Aorta (tissue), 5 donors: ENCODE measurements at regions not wholly inside any gene's neighbourhood (a gene's known extent, or its start where the extent isn't known, plus 50 kb on each side); places are given as distances from the start of the nearest gene placed in this dataset.

Experiments used
- ATAC-seq: fragments of 200-7000 bp; cut with Tn5 transposase; one replicate; pipeline ENCODE4 v1.9.1; 2022; ENCODE audit warnings: moderate library complexity; ENCODE audit not compliant: low FRiP score
- DNase-seq, 2 donors: peaks; one replicate each; pipeline ENCODE4 v3.0.0-alpha.2; 2020
- H3K27ac ChIP-seq, 2 donors: one replicate each; pipeline ENCODE4 v1.5.1; 2013; ENCODE audit warnings: low read length in 2 of 2, mild to moderate bottlenecking in 2 of 2, moderate library complexity in 2 of 2, control low read depth in 1 of 2, inconsistent platforms in 1 of 2, low read depth in 1 of 2
- H3K27me3 ChIP-seq, 2 donors: one replicate each; pipeline ENCODE4 v1.6.1; 2013; ENCODE audit warnings: control low read depth in 1 of 2, low read length in 1 of 2, mild to moderate bottlenecking in 1 of 2, moderate library complexity in 1 of 2; ENCODE audit not compliant: insufficient read depth in 2 of 2, control insufficient read depth in 1 of 2
- H3K36me3 ChIP-seq, 2 donors: one replicate each; pipeline ENCODE4 v1.6.1; 2013; ENCODE audit warnings: control low read depth in 1 of 2, low read length in 1 of 2, mild to moderate bottlenecking in 1 of 2; ENCODE audit not compliant: insufficient read depth in 2 of 2, control insufficient read depth in 1 of 2
- H3K4me1 ChIP-seq, 2 donors: one replicate each; pipeline ENCODE4 v1.6.1; 2013; ENCODE audit warnings: low read length in 2 of 2, control low read depth in 1 of 2, mild to moderate bottlenecking in 1 of 2, moderate library complexity in 1 of 2; ENCODE audit not compliant: insufficient read depth in 2 of 2, control insufficient read depth in 1 of 2
- H3K4me3 ChIP-seq, 2 donors: one replicate each; pipeline ENCODE4 v1.5.1; 2013; ENCODE audit warnings: low read length in 2 of 2, control low read depth in 1 of 2, mild to moderate bottlenecking in 1 of 2
- H3K9me3 ChIP-seq: one replicate; pipeline ENCODE4 v1.6.1; 2013; ENCODE audit warnings: mild to moderate bottlenecking, low read length; ENCODE audit not compliant: control insufficient read depth
- WGBS, 2 donors: extraction: QIAGEN DNeasy Blood & Tissue Kit; methylation state at CpG; one replicate each; pipeline ENCODE4 v1.1.7; 2013; 5-methylcytosine and 5-hydroxymethylcytosine counted together
- intact Hi-C, 2 donors: fragments of 100-400 bp; cut with DNase I; formaldehyde crosslinking; loops; one replicate each; pipeline versions ENCODE4 v1.14.2 to v1.15.0; 2022
- donor health status: healthy with polysubstance abuse.
- donor health status: Bipolar disorder and iron deficiency.
- donor health status: DM: no; HTN: no; CAD: no.
- donor health status: DM: no; HTN: no; CAD: no.
- donor health status: DM: yes; HTN: yes; CAD: no.

DNA sequence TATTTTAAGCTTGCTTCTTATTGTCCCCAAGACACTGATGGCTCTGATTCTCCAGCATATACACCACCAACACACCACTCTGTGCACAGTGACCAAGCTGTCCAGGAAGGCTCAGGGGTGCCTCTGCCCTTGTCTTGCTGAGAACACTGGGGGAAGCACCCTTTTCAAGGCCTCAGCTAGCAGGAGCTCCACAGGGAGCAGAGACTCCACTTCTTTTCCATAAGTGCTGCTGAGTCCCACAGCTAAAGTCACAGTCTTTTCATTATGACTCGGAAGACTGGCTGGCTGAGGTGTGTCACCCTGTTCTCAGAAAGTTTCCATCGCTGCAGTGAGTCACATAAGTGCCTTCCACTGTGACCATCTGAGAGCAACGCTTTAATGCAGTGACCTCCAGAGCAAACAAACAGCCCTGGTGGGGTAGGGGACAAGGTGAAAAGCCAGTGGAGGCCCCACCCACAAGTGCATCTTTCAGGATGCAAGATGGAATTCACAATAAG, 226.9 kb upstream of the CHRNA7 start:
- 73 to 75% methylated on average over 3 of the region's 3 CpGs for WGBS, 2 donors
- no peak overlapping the region for H3K27ac ChIP-seq
- H3K9me3 ChIP-seq: no peaks in the 10 kb centered on the region
- no peak for DNase-seq
- no peaks in the 10 kb centered on the region for H3K4me1 ChIP-seq
- H3K36me3 ChIP-seq: no peaks in the 10 kb centered on the region
- ATAC-seq: no peak
- intact Hi-C loops: no loop called here
- H3K27me3 ChIP-seq: no peaks in the 10 kb centered on the region
- H3K4me3 ChIP-seq: no peak overlapping the region

DNA sequence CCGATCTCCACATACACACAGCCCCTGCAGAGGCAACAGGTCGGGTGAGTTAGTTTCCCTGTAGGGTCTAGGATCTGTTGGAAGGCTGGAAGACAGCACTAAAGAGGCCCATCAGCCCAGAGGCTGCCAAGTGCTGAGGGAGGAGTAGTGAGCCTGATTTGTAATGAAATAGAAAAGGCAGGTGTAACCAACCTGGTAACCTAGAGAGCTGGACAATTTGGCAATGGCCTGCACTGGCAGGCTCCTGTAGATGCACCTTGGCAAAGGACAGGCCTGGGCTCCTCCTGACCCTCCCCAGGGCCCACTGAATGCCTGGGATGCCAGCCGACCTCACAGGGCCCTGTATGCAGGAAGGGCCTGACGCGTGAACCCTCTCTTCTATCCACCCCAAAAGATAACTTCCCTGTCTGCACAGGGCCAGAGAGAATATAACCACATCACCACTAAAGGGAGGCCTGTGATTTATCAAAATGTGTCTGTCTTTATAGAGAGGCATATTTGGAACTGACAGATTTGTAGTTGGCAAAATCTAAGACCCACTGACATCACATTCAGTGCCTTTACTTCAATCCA, 225.1 kb upstream of the CHRNA7 start:
- no peak for DNase-seq
- no peak for ATAC-seq
- Histone ChIP-seq H3K4me3 (no peak overlapping the region), H3K36me3 (no peaks in the 10 kb centered on the region), H3K9me3 (no peaks in the 10 kb centered on the region), H3K27me3 (no peaks in the 10 kb centered on the region), H3K27ac (no peak overlapping the region), H3K4me1 (no peaks in the 10 kb centered on the region)
- WGBS, 2 donors: 52 to 71% methylated on average over 5 of the region's 5 CpGs
- intact Hi-C loops: no loop called here

DNA sequence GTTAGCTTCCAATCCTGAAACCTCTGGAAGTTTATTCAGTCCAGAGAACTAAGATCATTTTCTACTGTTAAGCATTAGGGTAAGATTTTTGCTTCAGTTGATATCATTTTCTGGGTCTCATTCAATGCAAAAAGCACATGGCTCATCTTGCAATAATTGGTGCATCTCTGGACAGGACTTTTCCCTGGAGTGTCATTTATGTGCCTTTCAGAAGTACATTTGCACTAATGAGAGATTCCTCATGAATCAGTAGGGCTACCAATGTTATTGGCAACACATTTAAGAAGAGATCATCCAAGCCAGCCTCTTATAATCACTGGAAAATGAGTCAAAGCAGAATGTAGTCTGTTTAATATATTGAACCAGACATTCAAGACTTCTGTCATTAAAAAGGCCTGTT, 224.2 kb upstream of the CHRNA7 start:
- H3K27me3 ChIP-seq: no peaks in the 10 kb centered on the region
- no peaks in the 10 kb centered on the region for H3K9me3 ChIP-seq
- H3K36me3 ChIP-seq: no peaks in the 10 kb centered on the region
- H3K27ac ChIP-seq: no peak overlapping the region
- no peak overlapping the region for H3K4me3 ChIP-seq
- H3K4me1 ChIP-seq: no peaks in the 10 kb centered on the region
- intact Hi-C loops: no loop called here
- DNase-seq: no peak
- no peak for ATAC-seq

DNA sequence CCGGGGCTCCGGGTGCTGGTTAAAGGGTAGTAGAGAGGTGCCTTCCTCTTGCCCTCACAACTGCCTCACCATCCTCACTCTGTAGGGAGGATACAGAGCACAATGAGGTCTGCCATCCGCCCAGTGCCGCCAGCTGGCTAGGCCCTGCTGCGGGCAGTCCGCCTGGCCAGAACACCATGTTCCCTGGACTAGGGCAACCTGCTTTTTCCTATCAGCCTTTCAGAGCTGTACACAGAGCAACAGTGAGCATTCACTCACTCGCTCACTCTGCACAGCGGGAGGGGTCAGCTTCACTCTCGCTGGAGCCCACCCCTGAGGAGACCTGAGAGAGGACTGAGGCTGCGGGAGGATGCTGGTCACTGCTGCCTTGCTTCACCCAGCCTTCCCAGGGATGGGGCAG, 218.7 kb upstream of the CHRNA7 start:
- Histone ChIP-seq H3K4me3 (no peak overlapping the region), H3K36me3 (no peaks in the 10 kb centered on the region), H3K9me3 (no peaks in the 10 kb centered on the region), H3K4me1 (no peaks in the 10 kb centered on the region), H3K27me3 (no peaks in the 10 kb centered on the region), H3K27ac (no peak overlapping the region)
- no peak for DNase-seq
- intact Hi-C loops: no loop called here
- 91 to 93% methylated on average over 10 of the region's 10 CpGs for WGBS, 2 donors
- ATAC-seq: no peak

DNA sequence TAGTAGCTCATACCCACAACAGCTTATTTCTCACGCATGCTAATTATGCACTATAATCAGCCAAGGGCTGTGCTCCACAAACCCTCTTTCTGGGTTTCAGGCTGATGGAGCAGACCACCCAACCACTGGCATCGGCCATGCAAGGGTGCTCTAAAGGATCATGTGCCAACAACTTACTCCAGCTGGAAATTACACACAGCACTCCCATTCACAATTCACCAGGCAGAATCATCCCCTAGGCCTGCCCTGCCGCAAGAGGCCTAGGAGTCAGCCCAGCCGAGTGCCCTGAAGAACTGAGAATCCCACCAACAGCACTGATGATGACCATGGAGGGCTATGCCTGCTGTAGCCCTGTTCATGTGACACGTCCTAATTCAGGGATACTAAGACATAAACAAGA, 216.2 kb upstream of the CHRNA7 start:
- intact Hi-C loops: no loop called here
- Histone ChIP-seq H3K27me3 (no peaks in the 10 kb centered on the region), H3K36me3 (no peaks in the 10 kb centered on the region), H3K27ac (no peak overlapping the region), H3K4me1 (no peaks in the 10 kb centered on the region), H3K4me3 (no peak overlapping the region), H3K9me3 (no peaks in the 10 kb centered on the region)
- ATAC-seq (no peak), DNase-seq (no peak)
- WGBS, 2 donors: 74 to 85% methylated on average over 5 of the region's 5 CpGs

DNA sequence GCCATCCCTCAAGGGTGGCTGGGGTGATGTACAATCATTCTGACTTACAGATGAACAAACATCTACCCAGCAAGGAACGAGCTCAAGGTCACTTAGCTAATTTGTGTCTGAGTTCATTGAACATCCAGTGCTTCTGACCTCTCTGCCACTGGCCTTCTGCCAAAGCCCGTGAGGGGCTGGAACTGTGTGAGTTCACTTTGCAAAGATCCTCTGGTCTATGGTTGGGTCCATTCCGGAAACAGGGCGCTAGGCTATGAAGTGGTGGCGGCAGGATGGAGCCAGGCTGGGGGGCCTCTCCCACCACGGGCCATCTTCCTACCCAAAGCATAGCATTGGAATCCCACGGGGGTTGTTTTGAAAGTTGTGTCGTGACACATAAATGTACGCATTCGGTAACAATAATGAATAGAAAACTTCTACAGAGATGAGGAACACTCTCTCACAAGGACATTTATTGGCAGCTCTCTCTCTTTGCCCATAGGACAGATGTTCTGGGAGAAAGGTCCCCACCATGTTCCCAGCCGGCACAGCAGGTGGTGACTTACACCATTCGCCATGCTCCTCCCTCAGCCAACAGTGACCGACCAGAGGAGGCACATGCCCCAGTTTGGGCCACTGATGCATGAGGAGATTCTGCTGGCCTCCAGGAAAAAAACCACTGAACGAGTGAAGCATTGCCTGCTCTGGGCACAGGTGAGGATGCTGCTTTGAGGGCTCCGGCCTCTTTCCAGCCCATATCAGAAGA, 214.7 kb upstream of the CHRNA7 start:
- intact Hi-C loops: no loop called here
- ATAC-seq: no peak
- no peaks in the 10 kb centered on the region for H3K9me3 ChIP-seq

DNA sequence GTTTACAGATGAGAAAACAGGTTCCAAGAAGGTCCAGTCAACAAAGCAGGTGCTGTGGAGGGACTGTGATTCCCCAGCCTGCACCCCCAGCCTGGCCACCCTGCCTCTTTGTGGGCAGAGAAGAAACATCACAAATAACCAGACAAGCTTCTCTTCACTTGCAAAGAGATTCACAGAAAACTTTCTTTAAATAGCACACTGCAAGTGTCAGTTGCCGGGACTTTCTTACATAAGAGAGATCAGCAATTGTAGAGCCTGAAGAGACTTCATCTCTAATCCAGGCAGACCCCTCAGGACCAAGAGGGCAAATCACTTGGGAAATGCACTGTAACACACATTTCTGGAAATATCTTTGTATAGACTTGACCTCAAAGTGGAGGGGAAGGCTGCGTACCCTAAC, 207.9 kb upstream of the CHRNA7 start:
- no peak overlapping the region for H3K4me3 ChIP-seq
- no peak for DNase-seq
- 88 to 91% methylated on average over 2 of the region's 2 CpGs for WGBS, 2 donors

More for the DNA sequence above, 214.7 kb upstream of the CHRNA7 start:
- no peak overlapping the region for H3K4me3 ChIP-seq
- no peak overlapping the region for H3K27ac ChIP-seq
- H3K36me3 ChIP-seq: no peaks in the 10 kb centered on the region
- no peaks in the 10 kb centered on the region for H3K27me3 ChIP-seq
- 75 to 81% methylated on average over 15 of the region's 15 CpGs for WGBS, 2 donors
- H3K4me1 ChIP-seq: no peaks in the 10 kb centered on the region
- DNase-seq: no peak

DNA sequence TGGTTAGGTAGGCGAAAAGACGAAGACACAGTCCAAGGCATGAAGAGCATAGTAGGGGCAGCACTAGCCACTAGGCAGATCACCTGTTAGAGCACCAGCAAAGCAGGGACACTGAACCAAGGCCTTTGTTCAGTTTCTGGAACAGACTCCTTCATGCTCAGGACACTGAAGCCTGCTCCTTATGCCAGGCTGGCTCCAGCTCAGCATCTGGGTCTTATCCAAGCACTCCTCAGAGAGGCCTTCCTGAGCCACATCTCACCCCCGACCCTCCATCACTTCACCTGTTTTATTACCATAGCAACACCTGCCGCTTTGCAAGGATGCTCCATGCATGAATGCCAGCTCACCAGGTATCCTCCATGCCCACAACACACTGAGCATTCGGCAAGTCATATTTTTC, 206.3 kb upstream of the CHRNA7 start:
- ATAC-seq: no peak
- DNase-seq: no peak
- no peaks in the 10 kb centered on the region for H3K4me1 ChIP-seq
- intact Hi-C loops: no loop called here
- H3K9me3 ChIP-seq: no peaks in the 10 kb centered on the region
- no peak overlapping the region for H3K27ac ChIP-seq
- H3K4me3 ChIP-seq: no peak overlapping the region
- H3K27me3 ChIP-seq: no peaks in the 10 kb centered on the region
- H3K36me3 ChIP-seq: no peaks in the 10 kb centered on the region
- 59 to 85% methylated on average over 5 of the region's 5 CpGs for WGBS, 2 donors

More for the DNA sequence above, 207.9 kb upstream of the CHRNA7 start:
- ATAC-seq: no peak
- Histone ChIP-seq H3K9me3 (no peaks in the 10 kb centered on the region), H3K27me3 (no peaks in the 10 kb centered on the region), H3K4me1 (no peaks in the 10 kb centered on the region), H3K27ac (no peak overlapping the region), H3K36me3 (no peaks in the 10 kb centered on the region)
- intact Hi-C loops: no loop called here

DNA sequence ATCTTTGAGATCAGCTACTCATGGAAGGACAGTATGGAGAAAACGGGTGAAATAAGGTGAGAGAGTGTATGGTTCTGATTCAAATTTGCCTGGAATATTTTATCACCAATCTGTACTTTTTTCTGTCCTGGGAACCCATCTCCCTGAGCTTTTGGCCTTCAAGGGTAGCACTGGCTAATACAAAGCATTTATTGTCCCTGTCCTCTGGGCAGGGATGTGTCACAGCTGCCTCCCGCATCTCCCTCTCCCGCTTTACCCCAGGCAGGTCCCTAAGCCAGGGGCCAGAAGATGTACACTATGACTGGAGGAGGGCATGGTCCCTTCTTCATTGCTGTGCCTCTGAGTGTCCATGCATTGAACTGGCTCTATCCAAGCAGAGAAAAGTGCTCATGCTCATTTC, 201.7 kb upstream of the CHRNA7 start:
- H3K27ac ChIP-seq: no peak overlapping the region
- intact Hi-C loops: no loop called here
- ATAC-seq (no peak), DNase-seq (no peak)
- 80 to 90% methylated on average over 3 of the region's 3 CpGs for WGBS, 2 donors
- H3K4me1 ChIP-seq: no peaks in the 10 kb centered on the region
- H3K4me3 ChIP-seq: no peak overlapping the region
- no peaks in the 10 kb centered on the region for H3K36me3 ChIP-seq
- H3K9me3 ChIP-seq: no peaks in the 10 kb centered on the region
- H3K27me3 ChIP-seq: no peaks in the 10 kb centered on the region
